Uterus (tissue), 2 donors: ENCODE measurements at regions not wholly inside any gene's neighbourhood (a gene's known extent, or its start where the extent isn't known, plus 50 kb on each side); places are given as distances from the start of the nearest gene placed in this dataset.

Experiments used
- CTCF ChIP-seq, 4 experiments: fragments of 200-600 bp in 2 of 4; fragments of 450-650 bp in 2 of 4; sonication (generic) in 2 of 4; IDR thresholded peaks; one replicate each; pipeline ENCODE4 v1.5.1; 2016 to 2019; ENCODE audit warnings: antibody characterized with exemption in 4 of 4, mild to moderate bottlenecking in 2 of 4, moderate library complexity in 1 of 4
- POLR2A ChIP-seq, 2 donors: fragments of 450-650 bp; IDR thresholded peaks; one replicate each; pipeline ENCODE4 v1.6.1; 2016; ENCODE audit warnings: antibody characterized with exemption in 2 of 2, mild to moderate bottlenecking in 1 of 2, moderate library complexity in 1 of 2

- TF ChIP-seq POLR2A (IDR thresholded peaks at IDR 0.05): no peak
- no peak for TF ChIP-seq CTCF (IDR thresholded peaks at IDR 0.05)
Measured at GRCh38 chr6:14222956-14223355, 105.4 kb downstream of the CD83 start.
